Type B pancreatic cell (in vitro differentiated cells): ENCODE measurements at regions not wholly inside any gene's neighbourhood (a gene's known extent, or its start where the extent isn't known, plus 50 kb on each side); places are given as distances from the start of the nearest gene placed in this dataset.

Source experiments
- DNase-seq: peaks from one replicate; pipeline ENCODE4 v3.0.0; 2021; ENCODE audit warnings: mixed read lengths; ENCODE audit not compliant: unreplicated experiment; ENCODE audit errors: extremely low spot score
- H3K27ac Mint-ChIP-seq: 2 replicates; pipeline ENCODE4 v1.8.0; 2021; ENCODE audit warnings: mild to moderate bottlenecking, mixed read lengths
- H3K27me3 Mint-ChIP-seq: 2 replicates; pipeline ENCODE4 v1.8.0; 2021; ENCODE audit warnings: mixed read lengths
- H3K36me3 Mint-ChIP-seq: 2 replicates; pipeline ENCODE4 v1.8.0; 2021; ENCODE audit warnings: mixed read lengths
- H3K4me1 Mint-ChIP-seq: one replicate; pipeline ENCODE4 v1.8.0; 2021; ENCODE audit warnings: mixed read lengths; ENCODE audit not compliant: unreplicated experiment
- H3K4me3 Mint-ChIP-seq: 2 replicates; pipeline ENCODE4 v1.8.0; 2021; ENCODE audit warnings: mild to moderate bottlenecking, mixed read lengths
- H3K9me3 Mint-ChIP-seq: 2 replicates; pipeline ENCODE4 v1.8.0; 2021; ENCODE audit warnings: mixed read lengths
- TF ChIP-seq, protein P1 (sequence below): fragments of 200-600 bp; sonication (generic); conservative IDR thresholded peaks from 2 replicates; pipeline ENCODE4 v1.5.0; 2021; ENCODE audit warnings: antibody characterized with exemption, mild to moderate bottlenecking

DNA sequence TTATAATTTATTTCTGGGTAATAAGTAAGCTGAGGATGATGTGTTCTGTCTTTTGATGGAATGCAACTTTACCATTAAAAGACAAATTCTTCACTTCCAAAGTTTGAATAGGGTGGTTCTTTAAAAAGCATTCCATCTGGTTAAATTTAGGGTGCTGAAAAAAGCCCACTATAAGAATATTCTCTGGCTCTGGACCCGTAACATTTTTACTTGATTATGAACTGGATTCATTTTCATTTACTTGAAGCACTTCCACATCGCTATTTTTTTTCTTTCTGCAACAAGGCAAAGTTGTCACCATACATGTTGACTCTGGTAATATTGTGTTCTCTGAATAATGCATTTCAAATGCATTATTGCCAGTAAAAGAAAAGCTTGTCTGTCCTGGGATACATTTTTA is 344.6 kb downstream of the SATB2 start:
- Mint-ChIP-seq H3K4me1 (no peaks in the 10 kb centered on the region), H3K9me3 (no peaks in the 10 kb centered on the region), H3K27ac (no peak overlapping the region), H3K4me3 (no peak overlapping the region), H3K36me3 (no peaks in the 10 kb centered on the region), H3K27me3 (peaks cover 4% of the 10 kb centered on the region)
- DNase-seq = no peak
- TF ChIP-seq, protein P1, sequence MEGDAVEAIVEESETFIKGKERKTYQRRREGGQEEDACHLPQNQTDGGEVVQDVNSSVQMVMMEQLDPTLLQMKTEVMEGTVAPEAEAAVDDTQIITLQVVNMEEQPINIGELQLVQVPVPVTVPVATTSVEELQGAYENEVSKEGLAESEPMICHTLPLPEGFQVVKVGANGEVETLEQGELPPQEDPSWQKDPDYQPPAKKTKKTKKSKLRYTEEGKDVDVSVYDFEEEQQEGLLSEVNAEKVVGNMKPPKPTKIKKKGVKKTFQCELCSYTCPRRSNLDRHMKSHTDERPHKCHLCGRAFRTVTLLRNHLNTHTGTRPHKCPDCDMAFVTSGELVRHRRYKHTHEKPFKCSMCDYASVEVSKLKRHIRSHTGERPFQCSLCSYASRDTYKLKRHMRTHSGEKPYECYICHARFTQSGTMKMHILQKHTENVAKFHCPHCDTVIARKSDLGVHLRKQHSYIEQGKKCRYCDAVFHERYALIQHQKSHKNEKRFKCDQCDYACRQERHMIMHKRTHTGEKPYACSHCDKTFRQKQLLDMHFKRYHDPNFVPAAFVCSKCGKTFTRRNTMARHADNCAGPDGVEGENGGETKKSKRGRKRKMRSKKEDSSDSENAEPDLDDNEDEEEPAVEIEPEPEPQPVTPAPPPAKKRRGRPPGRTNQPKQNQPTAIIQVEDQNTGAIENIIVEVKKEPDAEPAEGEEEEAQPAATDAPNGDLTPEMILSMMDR = no peak

DNA sequence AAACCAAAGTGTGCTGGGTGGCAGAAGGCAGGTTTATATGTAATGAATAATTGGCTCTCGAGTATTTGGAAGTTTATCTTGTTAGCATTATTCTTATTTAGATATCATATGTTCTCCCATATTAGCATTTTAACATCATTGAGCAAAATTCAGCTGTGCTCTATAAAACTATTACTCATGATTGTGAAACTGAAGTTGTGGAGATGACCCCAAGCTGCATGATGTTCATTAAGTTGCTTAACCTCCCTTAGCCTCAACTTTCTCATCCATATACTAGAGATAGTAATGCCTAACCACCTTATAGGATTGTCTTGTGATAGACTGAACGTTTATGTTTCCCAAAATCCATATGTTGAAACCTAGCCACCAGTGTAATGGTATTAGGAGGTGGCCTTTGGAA is 346.3 kb downstream of the SATB2 start:
- peaks cover 4% of the 10 kb centered on the region for H3K27me3 Mint-ChIP-seq
- no peaks in the 10 kb centered on the region for H3K36me3 Mint-ChIP-seq
- no peak overlapping the region for H3K27ac Mint-ChIP-seq
- H3K4me1 Mint-ChIP-seq = no peaks in the 10 kb centered on the region
- no peaks in the 10 kb centered on the region for H3K9me3 Mint-ChIP-seq
- TF ChIP-seq, protein P1 = no peak
- H3K4me3 Mint-ChIP-seq = no peak overlapping the region
- no peak for DNase-seq

DNA sequence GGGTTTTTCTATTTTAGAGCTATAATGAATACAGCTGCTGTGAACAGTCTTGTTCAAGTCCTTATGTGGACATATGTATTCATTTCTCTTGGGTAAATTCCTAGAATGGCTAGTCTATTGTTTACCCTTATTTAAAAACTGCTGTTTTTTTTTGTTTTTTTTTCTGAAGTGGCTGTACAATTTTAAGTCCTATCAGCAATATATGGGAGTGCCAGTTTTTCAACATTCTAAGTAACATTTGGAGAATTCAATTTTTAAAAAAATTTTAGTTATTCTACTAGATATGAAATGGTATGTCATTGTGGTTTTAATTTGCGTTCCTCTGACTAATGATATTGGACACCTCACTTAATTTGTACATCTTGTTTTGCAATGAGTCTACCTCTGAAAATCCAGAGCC is 349.7 kb downstream of the SATB2 start:
- Mint-ChIP-seq H3K4me1 (no peaks in the 10 kb centered on the region), H3K4me3 (no peak overlapping the region), H3K36me3 (no peaks in the 10 kb centered on the region), H3K9me3 (no peaks in the 10 kb centered on the region), H3K27me3 (peaks cover 4% of the 10 kb centered on the region), H3K27ac (no peak overlapping the region)
- no peak for DNase-seq
- TF ChIP-seq, protein P1 = no peak

DNA sequence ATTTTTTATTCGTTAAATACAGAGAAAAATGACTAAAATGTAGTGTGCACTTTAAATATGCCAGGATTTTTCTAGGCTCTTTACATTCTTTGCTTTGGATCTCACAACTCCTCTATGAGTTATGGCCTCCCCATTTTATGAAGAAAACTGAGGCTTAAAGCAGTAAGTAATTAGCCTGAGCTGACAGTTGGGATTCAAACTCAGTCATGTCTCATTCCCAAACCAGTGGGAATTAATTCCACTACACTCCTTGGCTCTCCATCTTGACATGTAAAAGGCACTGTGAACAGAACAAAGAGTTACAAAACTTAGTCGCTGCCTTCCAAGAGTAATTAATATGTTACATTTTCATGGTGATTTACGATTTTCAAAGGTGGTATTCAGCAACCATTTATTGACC is 351.9 kb downstream of the SATB2 start:
- H3K36me3 Mint-ChIP-seq = no peaks in the 10 kb centered on the region
- H3K9me3 Mint-ChIP-seq = no peaks in the 10 kb centered on the region
- H3K4me3 Mint-ChIP-seq = no peak overlapping the region
- H3K27me3 Mint-ChIP-seq = peaks cover 4% of the 10 kb centered on the region
- peaks cover 4% of the 10 kb centered on the region for H3K4me1 Mint-ChIP-seq
- TF ChIP-seq, protein P1 = no peak
- no peak overlapping the region for H3K27ac Mint-ChIP-seq
- no peak for DNase-seq

DNA sequence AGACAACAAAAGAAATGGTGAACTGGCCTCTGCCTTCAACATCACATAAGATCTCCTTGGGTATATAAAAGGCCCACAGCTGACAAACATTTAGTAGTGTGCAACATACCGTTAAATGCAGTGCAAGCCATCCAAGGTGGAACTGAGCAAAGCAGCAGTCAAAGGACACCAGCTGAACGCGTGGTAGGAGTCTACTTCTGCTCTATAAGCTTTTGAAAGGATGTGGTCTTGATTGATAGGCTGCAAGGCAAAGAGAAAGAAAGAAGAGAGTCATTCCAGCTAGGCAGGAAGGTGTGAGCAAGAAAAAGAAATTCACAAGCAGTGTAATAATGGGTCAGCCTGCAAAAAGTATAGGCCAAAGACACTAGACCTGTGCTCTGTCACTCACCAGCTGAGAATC is 356.3 kb downstream of the SATB2 start:
- H3K27me3 Mint-ChIP-seq = no peaks in the 10 kb centered on the region
- no peaks in the 10 kb centered on the region for H3K36me3 Mint-ChIP-seq
- peaks cover 10% of the 10 kb centered on the region for H3K4me1 Mint-ChIP-seq
- no peak overlapping the region for H3K4me3 Mint-ChIP-seq
- TF ChIP-seq, protein P1 = no peak
- H3K27ac Mint-ChIP-seq = no peak overlapping the region
- no peaks in the 10 kb centered on the region for H3K9me3 Mint-ChIP-seq
- no peak for DNase-seq
